ENCODE measurements at regions not wholly inside any gene's neighbourhood (a gene's known extent, or its start where the extent isn't known, plus 50 kb on each side); places are given as distances from the start of the nearest gene placed in this dataset.

GRCh38 chr10:43754569-43755260 lies 106.0 kb upstream of the ZNF32 start:
- TF ChIP-seq, protein P1, sequence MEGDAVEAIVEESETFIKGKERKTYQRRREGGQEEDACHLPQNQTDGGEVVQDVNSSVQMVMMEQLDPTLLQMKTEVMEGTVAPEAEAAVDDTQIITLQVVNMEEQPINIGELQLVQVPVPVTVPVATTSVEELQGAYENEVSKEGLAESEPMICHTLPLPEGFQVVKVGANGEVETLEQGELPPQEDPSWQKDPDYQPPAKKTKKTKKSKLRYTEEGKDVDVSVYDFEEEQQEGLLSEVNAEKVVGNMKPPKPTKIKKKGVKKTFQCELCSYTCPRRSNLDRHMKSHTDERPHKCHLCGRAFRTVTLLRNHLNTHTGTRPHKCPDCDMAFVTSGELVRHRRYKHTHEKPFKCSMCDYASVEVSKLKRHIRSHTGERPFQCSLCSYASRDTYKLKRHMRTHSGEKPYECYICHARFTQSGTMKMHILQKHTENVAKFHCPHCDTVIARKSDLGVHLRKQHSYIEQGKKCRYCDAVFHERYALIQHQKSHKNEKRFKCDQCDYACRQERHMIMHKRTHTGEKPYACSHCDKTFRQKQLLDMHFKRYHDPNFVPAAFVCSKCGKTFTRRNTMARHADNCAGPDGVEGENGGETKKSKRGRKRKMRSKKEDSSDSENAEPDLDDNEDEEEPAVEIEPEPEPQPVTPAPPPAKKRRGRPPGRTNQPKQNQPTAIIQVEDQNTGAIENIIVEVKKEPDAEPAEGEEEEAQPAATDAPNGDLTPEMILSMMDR (IDR thresholded peaks at IDR 0.05), result no peak
- TF ChIP-seq POLR2A (IDR thresholded peaks at IDR 0.05) (no peak), POLR2AphosphoS5 (IDR thresholded peaks at IDR 0.05) (no peak), EP300 (IDR thresholded peaks at IDR 0.05; ENCODE audit: low read depth) (no peak)

Measured in transverse colon (tissue), 4 donors.